ENCODE measurements at regions not wholly inside any gene's neighbourhood (a gene's known extent, or its start where the extent isn't known, plus 50 kb on each side); places are given as distances from the start of the nearest gene placed in this dataset.
"Not testable (repeated sequence)": the region's sequence is repeated elsewhere in the genome, so short reads cannot be mapped to it uniquely, and the experiment has no call there.

GRCh38 chr10:120783867-120784266, 67.3 kb upstream of the WDR11 start:
- 58% methylated on average over 2 of the region's 6 CpGs for WGBS (ENCODE audit: insufficient coverage, low lambda C conversion rate)
- Histone ChIP-seq H3K4me1 (ENCODE audit: control insufficient read depth, insufficient read depth, low read length) (no peaks in the 10 kb centered on the region), H3K4me3 (ENCODE audit: low read length) (no peak overlapping the region), H3K27ac (ENCODE audit: low read length) (no peak overlapping the region), H3K9me3 (ENCODE audit: control insufficient read depth, low read depth, low read length) (no peaks in the 10 kb centered on the region), H3K27me3 (ENCODE audit: control insufficient read depth, insufficient read depth, low read length) (no peaks in the 10 kb centered on the region), H3K36me3 (ENCODE audit: control insufficient read depth, insufficient read depth, low read length) (no peaks in the 10 kb centered on the region)
- DNase-seq: no peak

GRCh38 chr10:120788771-120789170, 62.4 kb upstream of the WDR11 start:
- Histone ChIP-seq H3K36me3 (ENCODE audit: control insufficient read depth, insufficient read depth, low read length) (no peaks in the 10 kb centered on the region), H3K27me3 (ENCODE audit: control insufficient read depth, insufficient read depth, low read length) (no peaks in the 10 kb centered on the region), H3K27ac (ENCODE audit: low read length) (no peak overlapping the region), H3K4me3 (ENCODE audit: low read length) (no peak overlapping the region), H3K9me3 (ENCODE audit: control insufficient read depth, low read depth, low read length) (no peaks in the 10 kb centered on the region), H3K4me1 (ENCODE audit: control insufficient read depth, insufficient read depth, low read length) (no peaks in the 10 kb centered on the region)
- no peak for DNase-seq
- no CpG with 5 or more reads among the region's 5 CpGs for WGBS (ENCODE audit: insufficient coverage, low lambda C conversion rate)

- H3K9me3 ChIP-seq (ENCODE audit: control insufficient read depth, low read depth, low read length): no peaks in the 10 kb centered on the region
- no peaks in the 10 kb centered on the region for H3K4me1 ChIP-seq (ENCODE audit: control insufficient read depth, insufficient read depth, low read length)
- WGBS (ENCODE audit: insufficient coverage, low lambda C conversion rate): 100% methylated on average over 1 of the region's 5 CpGs
Observed at GRCh38 chr10:120789303-120790203, 61.6 kb upstream of the WDR11 start.

GRCh38 chr10:120791316-120791715, 59.8 kb upstream of the WDR11 start:
- no peak overlapping the region for H3K27ac ChIP-seq (ENCODE audit: low read length)
- no peaks in the 10 kb centered on the region for H3K9me3 ChIP-seq (ENCODE audit: control insufficient read depth, low read depth, low read length)
- WGBS (ENCODE audit: insufficient coverage, low lambda C conversion rate): 100% methylated on average over 1 of the region's 5 CpGs
- no peak for DNase-seq
- no peak overlapping the region for H3K4me3 ChIP-seq (ENCODE audit: low read length)
- peaks cover 4% of the 10 kb centered on the region for H3K27me3 ChIP-seq (ENCODE audit: control insufficient read depth, insufficient read depth, low read length)
- H3K4me1 ChIP-seq (ENCODE audit: control insufficient read depth, insufficient read depth, low read length): no peaks in the 10 kb centered on the region
- H3K36me3 ChIP-seq (ENCODE audit: control insufficient read depth, insufficient read depth, low read length): no peaks in the 10 kb centered on the region

More at GRCh38 chr10:120789303-120790203, 61.6 kb upstream of the WDR11 start:
- peaks cover 4% of the 10 kb centered on the region for H3K27me3 ChIP-seq (ENCODE audit: control insufficient read depth, insufficient read depth, low read length)
- H3K36me3 ChIP-seq (ENCODE audit: control insufficient read depth, insufficient read depth, low read length): no peaks in the 10 kb centered on the region
- DNase-seq: no peak
- H3K27ac ChIP-seq (ENCODE audit: low read length): no peak overlapping the region
- no peak overlapping the region for H3K4me3 ChIP-seq (ENCODE audit: low read length)

GRCh38 chr10:120793088-120793487, 58.1 kb upstream of the WDR11 start:
- no CpG with 5 or more reads among the region's 2 CpGs for WGBS (ENCODE audit: insufficient coverage, low lambda C conversion rate)
- Histone ChIP-seq H3K36me3 (ENCODE audit: control insufficient read depth, insufficient read depth, low read length) (no peaks in the 10 kb centered on the region), H3K27ac (ENCODE audit: low read length) (no peak overlapping the region), H3K9me3 (ENCODE audit: control insufficient read depth, low read depth, low read length) (peaks cover 4% of the 10 kb centered on the region), H3K4me1 (ENCODE audit: control insufficient read depth, insufficient read depth, low read length) (no peaks in the 10 kb centered on the region), H3K4me3 (ENCODE audit: low read length) (no peak overlapping the region), H3K27me3 (ENCODE audit: control insufficient read depth, insufficient read depth, low read length) (peaks cover 4% of the 10 kb centered on the region)
- no peak for DNase-seq

GRCh38 chr10:120794390-120794789, 56.8 kb upstream of the WDR11 start:
- no peaks in the 10 kb centered on the region for H3K4me1 ChIP-seq (ENCODE audit: control insufficient read depth, insufficient read depth, low read length)
- H3K9me3 ChIP-seq (ENCODE audit: control insufficient read depth, low read depth, low read length): peaks cover 4% of the 10 kb centered on the region
- H3K27me3 ChIP-seq (ENCODE audit: control insufficient read depth, insufficient read depth, low read length): peaks cover 4% of the 10 kb centered on the region
- H3K4me3 ChIP-seq (ENCODE audit: low read length): no peak overlapping the region
- no CpG with 5 or more reads among the region's 4 CpGs for WGBS (ENCODE audit: insufficient coverage, low lambda C conversion rate)
- DNase-seq: no peak
- no peak overlapping the region for H3K27ac ChIP-seq (ENCODE audit: low read length)
- no peaks in the 10 kb centered on the region for H3K36me3 ChIP-seq (ENCODE audit: control insufficient read depth, insufficient read depth, low read length)

- H3K4me3 ChIP-seq (ENCODE audit: low read length); H3K9me3 ChIP-seq (ENCODE audit: control insufficient read depth, low read depth, low read length); H3K27me3 ChIP-seq (ENCODE audit: control insufficient read depth, insufficient read depth, low read length); H3K36me3 ChIP-seq (ENCODE audit: control insufficient read depth, insufficient read depth, low read length); H3K27ac ChIP-seq (ENCODE audit: low read length); DNase-seq; H3K4me1 ChIP-seq (ENCODE audit: control insufficient read depth, insufficient read depth, low read length): not testable (repeated sequence)
- no CpG with 5 or more reads among the region's 29 CpGs for WGBS (ENCODE audit: insufficient coverage, low lambda C conversion rate)
Observed at GRCh38 chr10:120798276-120798675, 52.9 kb upstream of the WDR11 start.

- peaks cover 4% of the 10 kb centered on the region for H3K9me3 ChIP-seq (ENCODE audit: control insufficient read depth, low read depth, low read length)
- H3K27ac ChIP-seq (ENCODE audit: low read length): no peak overlapping the region
- H3K4me1 ChIP-seq (ENCODE audit: control insufficient read depth, insufficient read depth, low read length): no peaks in the 10 kb centered on the region
- 50% methylated on average over 1 of the region's 2 CpGs for WGBS (ENCODE audit: insufficient coverage, low lambda C conversion rate)
- no peak for DNase-seq
- no peaks in the 10 kb centered on the region for H3K36me3 ChIP-seq (ENCODE audit: control insufficient read depth, insufficient read depth, low read length)
- H3K4me3 ChIP-seq (ENCODE audit: low read length): no peak overlapping the region
- no peaks in the 10 kb centered on the region for H3K27me3 ChIP-seq (ENCODE audit: control insufficient read depth, insufficient read depth, low read length)
Observed at GRCh38 chr10:120799849-120800248, 51.3 kb upstream of the WDR11 start.

- no peaks in the 10 kb centered on the region for H3K27me3 ChIP-seq (ENCODE audit: control insufficient read depth, insufficient read depth, low read length)
- no peak for DNase-seq
- no CpG with 5 or more reads among the region's 3 CpGs for WGBS (ENCODE audit: insufficient coverage, low lambda C conversion rate)
- H3K27ac ChIP-seq (ENCODE audit: low read length): no peak overlapping the region
- H3K4me1 ChIP-seq (ENCODE audit: control insufficient read depth, insufficient read depth, low read length): no peaks in the 10 kb centered on the region
- no peaks in the 10 kb centered on the region for H3K36me3 ChIP-seq (ENCODE audit: control insufficient read depth, insufficient read depth, low read length)
- H3K9me3 ChIP-seq (ENCODE audit: control insufficient read depth, low read depth, low read length): peaks cover 4% of the 10 kb centered on the region
- H3K4me3 ChIP-seq (ENCODE audit: low read length): no peak overlapping the region
Observed at GRCh38 chr10:120800528-120801323, 50.4 kb upstream of the WDR11 start.
